GM12878 (cell line): ENCODE measurements at regions not wholly inside any gene's neighbourhood (a gene's known extent, or its start where the extent isn't known, plus 50 kb on each side); places are given as distances from the start of the nearest gene placed in this dataset.

ENCODE experiments used
- ATAC-seq: fragments of 200-7000 bp; cut with Tn5 transposase; 3 replicates; pipeline ENCODE4 v1.9.1; 2020; ENCODE audit warnings: mild to moderate bottlenecking, moderate library complexity
- BruUV-seq: library from RNA; stranded (reverse); fragments of 400-500 nt; replicated peaks from 2 replicates; lab custom pipeline; 2021; lab: Mats Ljungman, UMichigan
- CTCF ChIA-PET: fragments of 300-600 bp; sonication (Branson Sonifier 250); formaldehyde crosslinking; extraction: SDS; loops from one replicate; lab custom pipeline; 2021; ENCODE audit warnings: inconsistent platforms; lab: Yijun Ruan, JAX
- POLR2A ChIA-PET: fragments of 350-600 bp; formaldehyde crosslinking; extraction: SDS; loops from one replicate; lab custom pipeline; 2021; ENCODE audit warnings: inconsistent platforms; lab: Charles Lee
- RAD21 ChIA-PET: fragments of 300-600 bp; sonication (Branson Sonifier 250); formaldehyde crosslinking; loops from one replicate; lab custom pipeline; 2023; ENCODE audit warnings: antibody characterized with exemption; ENCODE audit not compliant: unreplicated experiment; lab: Charles Lee
- SMC1A ChIA-PET: fragments of 300-600 bp; sonication (Branson Sonifier 250); formaldehyde crosslinking; loops from one replicate; lab custom pipeline; 2023; ENCODE audit not compliant: unreplicated experiment, uncharacterized antibody; lab: Charles Lee
- DNase-seq: peaks from one replicate; pipeline ENCODE4 v3.0.0-alpha.2; 2011; ENCODE audit warnings: low read depth, low spot score
- FAIRE-seq: peaks from 3 replicates; lab custom pipeline; 2011; peaks lifted over from hg19 to GRCh38; lab: Jason Lieb, UNC
- H2AFZ ChIP-seq: 2 replicates; pipeline ENCODE4 v1.6.0; 2011; ENCODE audit warnings: low read depth, low read length, control low read depth; ENCODE audit not compliant: control insufficient read depth
- H3K27ac ChIP-seq: 2 replicates; pipeline ENCODE4 v1.5.1; 2011; ENCODE audit warnings: control low read depth; ENCODE audit not compliant: control insufficient read depth, insufficient read depth
- H3K27me3 ChIP-seq, 2 experiments: replicated peaks in 1 of 2; 2 replicates each; pipeline versions ENCODE4 v1.6.0 to v1.6.1; 2011; ENCODE audit warnings: low read length in 1 of 2; ENCODE audit not compliant: control insufficient read depth in 2 of 2, insufficient read depth in 2 of 2
- H3K36me3 ChIP-seq, 2 experiments: 2 replicates each; pipeline ENCODE4 v1.5.1; 2011; ENCODE audit warnings: low read length in 1 of 2; ENCODE audit not compliant: control insufficient read depth in 2 of 2, insufficient read depth in 2 of 2
- H3K4me1 ChIP-seq: 2 replicates; pipeline ENCODE4 v1.6.1; 2011; ENCODE audit warnings: mild to moderate bottlenecking, low read length, moderate library complexity, mixed read lengths; ENCODE audit not compliant: control insufficient read depth, insufficient read depth
- H3K4me2 ChIP-seq: 2 replicates; pipeline ENCODE4 v1.6.0; 2011; ENCODE audit warnings: control low read depth; ENCODE audit not compliant: control insufficient read depth, insufficient read depth
- H3K4me3 ChIP-seq: fragments of 200-600 bp; sonication (generic); 2 replicates; pipeline ENCODE4 v1.5.1; 2016
- H3K79me2 ChIP-seq: 2 replicates; pipeline ENCODE4 v1.6.0; 2011; ENCODE audit warnings: low read length; ENCODE audit not compliant: control insufficient read depth, insufficient read depth
- H3K9ac ChIP-seq: 2 replicates; pipeline ENCODE4 v1.8.0; 2011; ENCODE audit warnings: low read length, control low read depth, mixed read lengths; ENCODE audit not compliant: control insufficient read depth, insufficient read depth
- H3K9me3 ChIP-seq: replicated peaks from 3 replicates; pipeline ENCODE4 v1.5.1; 2011; ENCODE audit warnings: mild to moderate bottlenecking, low read length; ENCODE audit not compliant: control insufficient read depth, insufficient read depth
- H4K20me1 ChIP-seq: 2 replicates; pipeline ENCODE4 v1.6.0; 2011; ENCODE audit not compliant: control insufficient read depth, insufficient read depth
- BCL11A ChIP-seq: IDR thresholded peaks from 2 replicates; pipeline ENCODE4 v1.6.1; 2011; ENCODE audit warnings: low read depth, low read length
- BHLHE40 ChIP-seq, 2 experiments: fragments of 450-650 bp in 1 of 2; IDR thresholded peaks; 2 replicates each; pipeline ENCODE4 v1.6.1; 2011 to 2017; ENCODE audit warnings: low read depth in 2 of 2, borderline replicate concordance in 1 of 2, improper control_type of control experiment in 1 of 2, low read length in 1 of 2, mild to moderate bottlenecking in 1 of 2
- EZH2 ChIP-seq: IDR thresholded peaks from 2 replicates; pipeline ENCODE4 v1.6.1; 2012; ENCODE audit warnings: low read depth, mild to moderate bottlenecking, control low read depth, inconsistent platforms, low read length, borderline replicate concordance; ENCODE audit not compliant: control insufficient read depth
- HCFC1 ChIP-seq: fragments of 150-350 bp; IDR thresholded peaks from 2 replicates; pipeline ENCODE4 v1.6.1; 2014; ENCODE audit warnings: low read length
- MEF2B ChIP-seq: fragments of 450-650 bp; IDR thresholded peaks from 2 replicates; pipeline ENCODE4 v1.6.1; 2018; ENCODE audit warnings: mild to moderate bottlenecking, moderate library complexity; ENCODE audit not compliant: partially characterized antibody, poor library complexity, severe bottlenecking
- NFYA ChIP-seq: IDR thresholded peaks from 2 replicates; pipeline ENCODE4 v1.6.1; 2011; ENCODE audit warnings: low read depth, mild to moderate bottlenecking, low read length, improper control_type of control experiment, borderline replicate concordance
- NR2C1 ChIP-seq: fragments of 450-650 bp; IDR thresholded peaks from 2 replicates; pipeline ENCODE4 v1.6.1; 2017; ENCODE audit warnings: antibody characterized with exemption, mild to moderate bottlenecking, moderate library complexity
- NRF1 ChIP-seq: conservative IDR thresholded peaks from 2 replicates; pipeline ENCODE4 v1.6.1; 2011; ENCODE audit warnings: mild to moderate bottlenecking, low read depth, low read length, improper control_type of control experiment
- RB1 ChIP-seq: fragments of 450-650 bp; formaldehyde crosslinking; IDR thresholded peaks from 2 replicates; pipeline ENCODE4 v1.6.1; 2017; ENCODE audit warnings: mild to moderate bottlenecking, borderline replicate concordance
- SMAD5 ChIP-seq: IDR thresholded peaks from 2 replicates; pipeline ENCODE4 v1.6.1; 2016; ENCODE audit warnings: antibody characterized with exemption, low read depth
- SMC3 ChIP-seq: IDR thresholded peaks from 2 replicates; pipeline ENCODE4 v1.6.1; 2011; ENCODE audit warnings: low read length, improper control_type of control experiment, borderline replicate concordance
- STAT1 ChIP-seq: fragments of 450-650 bp; conservative IDR thresholded peaks from 2 replicates; pipeline ENCODE4 v1.6.1; 2014; ENCODE audit warnings: antibody characterized with exemption, mild to moderate bottlenecking
- SUZ12 ChIP-seq: fragments of 200-600 bp; sonication (generic); IDR thresholded peaks from one replicate; pipeline ENCODE4 v1.6.1; 2018; ENCODE audit warnings: antibody characterized with exemption, mild to moderate bottlenecking; ENCODE audit not compliant: unreplicated experiment
- TBL1XR1 ChIP-seq: IDR thresholded peaks from 2 replicates; pipeline ENCODE4 v1.6.1; 2012; ENCODE audit warnings: low read depth, low read length, improper control_type of control experiment
- TCF12 ChIP-seq: IDR thresholded peaks from 2 replicates; pipeline ENCODE4 v1.6.1; 2011; ENCODE audit warnings: low read depth, mild to moderate bottlenecking, low read length
- TCF7 ChIP-seq: IDR thresholded peaks from 2 replicates; pipeline ENCODE4 v1.6.1; 2014; ENCODE audit warnings: antibody characterized with exemption, borderline replicate concordance
- WGBS: methylation state at CpG from one replicate; pipeline ENCODE4 v1.1.6; 2016; ENCODE audit warnings: low lambda C conversion rate; ENCODE audit not compliant: insufficient replicate concordance, insufficient coverage; ENCODE audit errors: missing lambda C conversion rate; 5-methylcytosine and 5-hydroxymethylcytosine counted together
- in situ Hi-C: fragments of 300-500 bp; cut with MboI; formaldehyde crosslinking; loops from 9 replicates; pipeline ENCODE4 v1.14.3; 2018; ENCODE audit warnings: mixed read lengths
- intact Hi-C: fragments of 100-400 bp; cut with micrococcal nuclease; formaldehyde crosslinking; loops from one replicate; pipeline ENCODE4 v1.14.2; 2022; ENCODE audit not compliant: unreplicated experiment
- TF ChIP-seq, protein P1 (sequence below): fragments of 450-650 bp; IDR thresholded peaks from 2 replicates; pipeline ENCODE4 v1.6.1; 2017; ENCODE audit warnings: mild to moderate bottlenecking, moderate library complexity
- TF ChIP-seq, protein P2 (sequence below): IDR thresholded peaks from 2 replicates; pipeline ENCODE4 v1.6.1; 2011; ENCODE audit warnings: low read depth, mild to moderate bottlenecking, low read length, moderate library complexity, borderline replicate concordance; ENCODE audit errors: extremely low read depth
- TF ChIP-seq, protein P3 (sequence below): IDR thresholded peaks from 2 replicates; pipeline ENCODE4 v1.6.1; 2012; ENCODE audit warnings: mild to moderate bottlenecking, low read depth, low read length

DNA sequence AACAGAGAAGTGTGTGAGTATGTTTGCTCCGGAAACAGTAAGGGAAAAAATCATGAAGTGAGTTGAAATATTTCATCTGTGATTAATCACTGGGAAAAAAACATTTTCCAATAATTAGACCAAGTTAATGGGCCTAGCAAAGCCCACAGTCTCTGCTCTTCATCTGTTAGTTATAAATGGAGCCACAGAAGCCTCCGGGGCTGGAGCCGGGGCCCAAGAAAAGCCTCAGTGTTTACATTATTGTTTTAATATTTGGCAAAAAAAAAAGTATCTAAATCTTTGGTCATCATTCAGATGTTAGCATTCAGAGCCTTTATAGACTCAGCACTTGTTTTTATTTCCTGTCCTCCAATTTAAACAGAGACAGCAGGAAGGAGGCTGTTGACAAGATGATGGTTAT lies 115.0 kb downstream of the UBE2U start:
- no peak overlapping the region for H3K4me2 ChIP-seq
- DNase-seq (no peak), FAIRE-seq (no peak), ATAC-seq (no peak)
- CTCF ChIA-PET, result no interaction called here
- SMC1A ChIA-PET, result no interaction called here
- H3K27ac ChIP-seq, result no peak overlapping the region
- H3K9ac ChIP-seq, result no peak overlapping the region
- 76% methylated on average over 3 of the region's 3 CpGs for WGBS
- H3K4me1 ChIP-seq, result no peaks in the 10 kb centered on the region
- POLR2A ChIA-PET, result no interaction called here
- no peak for TF ChIP-seq STAT1
- no peak for TF ChIP-seq TBL1XR1
- no peak for TF ChIP-seq TCF12
- TF ChIP-seq MEF2B, result no peak
- TF ChIP-seq RB1, result no peak
- TF ChIP-seq NFYA, result no peak
- TF ChIP-seq SMC3, result no peak
- TF ChIP-seq BHLHE40 (IDR thresholded peaks at IDR 0.05; ENCODE audit: borderline replicate concordance in 1 of 2, low read depth in 2 of 2, low read length in 1 of 2), result no peak
- TF ChIP-seq NR2C1, result no peak
- TF ChIP-seq, protein P1, sequence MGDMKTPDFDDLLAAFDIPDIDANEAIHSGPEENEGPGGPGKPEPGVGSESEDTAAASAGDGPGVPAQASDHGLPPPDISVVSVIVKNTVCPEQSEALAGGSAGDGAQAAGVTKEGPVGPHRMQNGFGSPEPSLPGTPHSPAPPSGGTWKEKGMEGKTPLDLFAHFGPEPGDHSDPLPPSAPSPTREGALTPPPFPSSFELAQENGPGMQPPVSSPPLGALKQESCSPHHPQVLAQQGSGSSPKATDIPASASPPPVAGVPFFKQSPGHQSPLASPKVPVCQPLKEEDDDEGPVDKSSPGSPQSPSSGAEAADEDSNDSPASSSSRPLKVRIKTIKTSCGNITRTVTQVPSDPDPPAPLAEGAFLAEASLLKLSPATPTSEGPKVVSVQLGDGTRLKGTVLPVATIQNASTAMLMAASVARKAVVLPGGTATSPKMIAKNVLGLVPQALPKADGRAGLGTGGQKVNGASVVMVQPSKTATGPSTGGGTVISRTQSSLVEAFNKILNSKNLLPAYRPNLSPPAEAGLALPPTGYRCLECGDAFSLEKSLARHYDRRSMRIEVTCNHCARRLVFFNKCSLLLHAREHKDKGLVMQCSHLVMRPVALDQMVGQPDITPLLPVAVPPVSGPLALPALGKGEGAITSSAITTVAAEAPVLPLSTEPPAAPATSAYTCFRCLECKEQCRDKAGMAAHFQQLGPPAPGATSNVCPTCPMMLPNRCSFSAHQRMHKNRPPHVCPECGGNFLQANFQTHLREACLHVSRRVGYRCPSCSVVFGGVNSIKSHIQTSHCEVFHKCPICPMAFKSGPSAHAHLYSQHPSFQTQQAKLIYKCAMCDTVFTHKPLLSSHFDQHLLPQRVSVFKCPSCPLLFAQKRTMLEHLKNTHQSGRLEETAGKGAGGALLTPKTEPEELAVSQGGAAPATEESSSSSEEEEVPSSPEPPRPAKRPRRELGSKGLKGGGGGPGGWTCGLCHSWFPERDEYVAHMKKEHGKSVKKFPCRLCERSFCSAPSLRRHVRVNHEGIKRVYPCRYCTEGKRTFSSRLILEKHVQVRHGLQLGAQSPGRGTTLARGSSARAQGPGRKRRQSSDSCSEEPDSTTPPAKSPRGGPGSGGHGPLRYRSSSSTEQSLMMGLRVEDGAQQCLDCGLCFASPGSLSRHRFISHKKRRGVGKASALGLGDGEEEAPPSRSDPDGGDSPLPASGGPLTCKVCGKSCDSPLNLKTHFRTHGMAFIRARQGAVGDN, result no peak
- TF ChIP-seq SMAD5, result no peak
- TF ChIP-seq, protein P2, sequence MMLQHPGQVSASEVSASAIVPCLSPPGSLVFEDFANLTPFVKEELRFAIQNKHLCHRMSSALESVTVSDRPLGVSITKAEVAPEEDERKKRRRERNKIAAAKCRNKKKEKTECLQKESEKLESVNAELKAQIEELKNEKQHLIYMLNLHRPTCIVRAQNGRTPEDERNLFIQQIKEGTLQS, result no peak
- no peak for TF ChIP-seq NRF1
- TF ChIP-seq EZH2, result no peak
- TF ChIP-seq SUZ12, result no peak
- TF ChIP-seq HCFC1, result no peak
- TF ChIP-seq, protein P3, sequence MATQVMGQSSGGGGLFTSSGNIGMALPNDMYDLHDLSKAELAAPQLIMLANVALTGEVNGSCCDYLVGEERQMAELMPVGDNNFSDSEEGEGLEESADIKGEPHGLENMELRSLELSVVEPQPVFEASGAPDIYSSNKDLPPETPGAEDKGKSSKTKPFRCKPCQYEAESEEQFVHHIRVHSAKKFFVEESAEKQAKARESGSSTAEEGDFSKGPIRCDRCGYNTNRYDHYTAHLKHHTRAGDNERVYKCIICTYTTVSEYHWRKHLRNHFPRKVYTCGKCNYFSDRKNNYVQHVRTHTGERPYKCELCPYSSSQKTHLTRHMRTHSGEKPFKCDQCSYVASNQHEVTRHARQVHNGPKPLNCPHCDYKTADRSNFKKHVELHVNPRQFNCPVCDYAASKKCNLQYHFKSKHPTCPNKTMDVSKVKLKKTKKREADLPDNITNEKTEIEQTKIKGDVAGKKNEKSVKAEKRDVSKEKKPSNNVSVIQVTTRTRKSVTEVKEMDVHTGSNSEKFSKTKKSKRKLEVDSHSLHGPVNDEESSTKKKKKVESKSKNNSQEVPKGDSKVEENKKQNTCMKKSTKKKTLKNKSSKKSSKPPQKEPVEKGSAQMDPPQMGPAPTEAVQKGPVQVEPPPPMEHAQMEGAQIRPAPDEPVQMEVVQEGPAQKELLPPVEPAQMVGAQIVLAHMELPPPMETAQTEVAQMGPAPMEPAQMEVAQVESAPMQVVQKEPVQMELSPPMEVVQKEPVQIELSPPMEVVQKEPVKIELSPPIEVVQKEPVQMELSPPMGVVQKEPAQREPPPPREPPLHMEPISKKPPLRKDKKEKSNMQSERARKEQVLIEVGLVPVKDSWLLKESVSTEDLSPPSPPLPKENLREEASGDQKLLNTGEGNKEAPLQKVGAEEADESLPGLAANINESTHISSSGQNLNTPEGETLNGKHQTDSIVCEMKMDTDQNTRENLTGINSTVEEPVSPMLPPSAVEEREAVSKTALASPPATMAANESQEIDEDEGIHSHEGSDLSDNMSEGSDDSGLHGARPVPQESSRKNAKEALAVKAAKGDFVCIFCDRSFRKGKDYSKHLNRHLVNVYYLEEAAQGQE, result no peak
- no peak for TF ChIP-seq BCL11A
- TF ChIP-seq TCF7, result no peak
- H4K20me1 ChIP-seq, result no peaks in the 10 kb centered on the region
- H2AFZ ChIP-seq, result no peak overlapping the region
- H3K9me3 ChIP-seq, result no peaks in the 10 kb centered on the region
- no peaks in the 10 kb centered on the region for H3K36me3 ChIP-seq
- BruUV-seq, result no TSS peak
- H3K4me3 ChIP-seq, result no peak overlapping the region
- RAD21 ChIA-PET, result no interaction called here
- intact Hi-C loops, result no loop called here
- no peaks in the 10 kb centered on the region; a peak in 1 of 4 replicates for H3K27me3 ChIP-seq
- in situ Hi-C loops, result no loop called here
- H3K79me2 ChIP-seq, result no peaks in the 10 kb centered on the region
